ENCODE measurements at regions not wholly inside any gene's neighbourhood (a gene's known extent, or its start where the extent isn't known, plus 50 kb on each side); places are given as distances from the start of the nearest gene placed in this dataset.

GRCh38 chr12:124411953-124412645 is 117.2 kb downstream of the RFLNA start:
- no peak for TF ChIP-seq CTCF (IDR thresholded peaks at IDR 0.05)
- TF ChIP-seq POLR2A (IDR thresholded peaks at IDR 0.05; ENCODE audit: low read depth): no peak
- TF ChIP-seq EP300 (IDR thresholded peaks at IDR 0.05): no peak
